ENCODE measurements at regions not wholly inside any gene's neighbourhood (a gene's known extent, or its start where the extent isn't known, plus 50 kb on each side); places are given as distances from the start of the nearest gene placed in this dataset.

GRCh38 chr11:105219269-105219668 lies 79.7 kb upstream of the CARD18 start:
- Histone ChIP-seq H3K27me3 (ENCODE audit: insufficient read depth, low read length) (no peaks in the 10 kb centered on the region), H3K4me1 (ENCODE audit: control insufficient read depth in 1 of 2, insufficient read depth in 2 of 2, low read length in 2 of 2) (no peaks in the 10 kb centered on the region), H3K4me2 (ENCODE audit: low read length) (no peak overlapping the region), H3K79me2 (ENCODE audit: insufficient read depth, low read length) (no peaks in the 10 kb centered on the region), H3K9ac (ENCODE audit: low read length) (no peak overlapping the region), H2AFZ (ENCODE audit: low read depth, low read length, poor library complexity, severe bottlenecking) (no peak overlapping the region), H3K4me3 (replicated peaks in 1 of 2; ENCODE audit: low read depth in 1 of 2, low read length in 2 of 2) (no peak overlapping the region), H3K36me3 (ENCODE audit: control insufficient read depth in 1 of 2, insufficient read depth in 2 of 2, low read length in 2 of 2) (no peaks in the 10 kb centered on the region), H3K9me3 (ENCODE audit: control insufficient read depth in 1 of 2, insufficient read depth in 1 of 2, low read depth in 1 of 2, low read length in 2 of 2) (no peaks in the 10 kb centered on the region), H3K27ac (ENCODE audit: low read depth, low read length) (no peak overlapping the region), H3K9me2 (ENCODE audit: insufficient read depth) (no peaks in the 10 kb centered on the region), H4K20me1 (ENCODE audit: insufficient read depth) (no peaks in the 10 kb centered on the region)
- no peak for DNase-seq (ENCODE audit: low read depth, low spot score)
- BruUV-seq (replicated peaks): no TSS peak
- RAD21 ChIA-PET (ENCODE audit: low non-redundant PET in 1 of 2, low total read pairs in 2 of 2, uncharacterized antibody in 2 of 2, unreplicated experiment in 2 of 2): no interaction called here
- CTCF ChIA-PET: no interaction called here
- intact Hi-C loops (cut with micrococcal nuclease): no loop called here
- POLR2A ChIA-PET: no interaction called here
- ATAC-seq: peak; percentile 49; the same call in 1 of the 2 replicates
- no peak for TF ChIP-seq EZH2phosphoT487 (IDR thresholded peaks at IDR 0.05; ENCODE audit: borderline replicate concordance)
- peak in 2 of 3 experiments; percentile 10 to 33; a peak in 2 of 6 replicates for TF ChIP-seq CTCF (IDR thresholded peaks at IDR 0.05 in 2 of 3, conservative IDR thresholded peaks at IDR 0.05 in 1 of 3; ENCODE audit: borderline replicate concordance in 1 of 3, insufficient read depth in 1 of 3, low read depth in 2 of 3, low read length in 2 of 3)
- TF ChIP-seq RAD21 (IDR thresholded peaks at IDR 0.05; ENCODE audit: low read depth): 0 out of 2 replicates have a peak, but pooled peaks have one; percentile 8

- RAD21 ChIA-PET (ENCODE audit: low non-redundant PET in 1 of 2, low total read pairs in 2 of 2, uncharacterized antibody in 2 of 2, unreplicated experiment in 2 of 2): no interaction called here
Measured at GRCh38 chr11:105215528-105215927, 76.0 kb upstream of the CARD18 start.

More at GRCh38 chr11:105215528-105215927, 76.0 kb upstream of the CARD18 start:
- Histone ChIP-seq H3K4me2 (ENCODE audit: low read length) (no peak overlapping the region), H3K36me3 (ENCODE audit: control insufficient read depth in 1 of 2, insufficient read depth in 2 of 2, low read length in 2 of 2) (no peaks in the 10 kb centered on the region), H4K20me1 (ENCODE audit: insufficient read depth) (no peaks in the 10 kb centered on the region), H3K4me1 (ENCODE audit: control insufficient read depth in 1 of 2, insufficient read depth in 2 of 2, low read length in 2 of 2) (no peaks in the 10 kb centered on the region), H3K79me2 (ENCODE audit: insufficient read depth, low read length) (no peaks in the 10 kb centered on the region), H3K4me3 (replicated peaks in 1 of 2; ENCODE audit: low read depth in 1 of 2, low read length in 2 of 2) (no peak overlapping the region), H3K9me3 (ENCODE audit: control insufficient read depth in 1 of 2, insufficient read depth in 1 of 2, low read depth in 1 of 2, low read length in 2 of 2) (no peaks in the 10 kb centered on the region), H3K27ac (ENCODE audit: low read depth, low read length) (no peak overlapping the region), H3K27me3 (ENCODE audit: insufficient read depth, low read length) (no peaks in the 10 kb centered on the region), H3K9me2 (ENCODE audit: insufficient read depth) (no peaks in the 10 kb centered on the region), H3K9ac (ENCODE audit: low read length) (no peak overlapping the region), H2AFZ (ENCODE audit: low read depth, low read length, poor library complexity, severe bottlenecking) (no peak overlapping the region)
- DNase-seq (ENCODE audit: low read depth, low spot score) (no peak), ATAC-seq (no peak)
- TF ChIP-seq ATF3 (IDR thresholded peaks at IDR 0.05): no peak
- no peak for TF ChIP-seq FOSL1 (IDR thresholded peaks at IDR 0.05; ENCODE audit: low read depth)
- TF ChIP-seq SIN3A (IDR thresholded peaks at IDR 0.05; ENCODE audit: low read depth): no peak
- TF ChIP-seq CTCF (IDR thresholded peaks at IDR 0.05 in 2 of 3, conservative IDR thresholded peaks at IDR 0.05 in 1 of 3; ENCODE audit: borderline replicate concordance in 1 of 3, insufficient read depth in 1 of 3, low read depth in 2 of 3, low read length in 2 of 3): no peak
- TF ChIP-seq POLR2AphosphoS5 (IDR thresholded peaks at IDR 0.05; ENCODE audit: low read depth, low read length): no peak
- no peak for TF ChIP-seq TCF7L2 (IDR thresholded peaks at IDR 0.05; ENCODE audit: borderline replicate concordance, extremely low read depth, insufficient read depth, insufficient read length)
- no peak for TF ChIP-seq ZBTB33 (IDR thresholded peaks at IDR 0.05; ENCODE audit: extremely low read depth, insufficient replicate concordance, low read length)
- CTCF ChIA-PET: no interaction called here
- intact Hi-C loops (cut with micrococcal nuclease): no loop called here
- no TSS peak for BruUV-seq (replicated peaks)
- POLR2A ChIA-PET: no interaction called here

Data from HCT116 (cell line).